ENCODE measurements at regions not wholly inside any gene's neighbourhood (a gene's known extent, or its start where the extent isn't known, plus 50 kb on each side); places are given as distances from the start of the nearest gene placed in this dataset.

DNA sequence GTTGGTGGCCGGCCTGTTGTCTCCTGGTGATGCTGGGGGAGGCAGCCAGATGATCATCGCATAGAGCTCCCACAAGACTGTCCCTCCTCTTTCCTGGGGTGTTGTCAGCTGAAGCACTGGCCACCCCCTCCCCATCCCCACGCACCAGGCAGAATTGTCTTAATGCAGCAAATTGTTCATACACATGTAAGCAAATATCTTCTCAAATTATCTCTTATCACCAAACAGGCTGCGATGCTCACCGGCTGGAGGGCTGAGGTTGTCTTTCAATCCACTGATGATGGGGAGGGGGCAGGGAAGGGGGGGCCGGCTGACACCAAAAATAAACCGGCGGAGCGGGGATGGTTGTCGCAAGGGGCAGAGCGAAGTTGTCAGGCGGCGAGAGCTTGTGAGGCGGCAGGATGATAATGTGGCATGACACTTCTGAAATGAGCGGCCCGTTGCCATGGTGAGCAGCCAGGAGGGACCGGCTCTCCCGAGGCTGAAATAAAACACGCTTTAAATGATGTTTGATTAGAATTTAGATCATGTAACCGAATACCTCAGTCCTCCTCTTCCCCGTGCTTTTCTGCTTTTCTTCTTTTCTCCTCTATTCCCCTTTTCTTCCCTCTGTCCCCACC, 59.8 kb downstream of the MRM1 start:
- DNase-seq = no peak
- intact Hi-C loops (cut with DNase I) = no loop called here
- Histone ChIP-seq H3K4me3 (no peak overlapping the region), H3K4me1 (peaks cover 0 to 9% (median 5%) of the 10 kb centered on the region in 9 donors), H3K9me3 (no peaks in the 10 kb centered on the region), H3K27ac (no peak overlapping the region), H3K27me3 (peaks cover 5 to 91% (median 67%) of the 10 kb centered on the region in 7 donors), H3K36me3 (no peaks in the 10 kb centered on the region)
- TF ChIP-seq, protein P1, sequence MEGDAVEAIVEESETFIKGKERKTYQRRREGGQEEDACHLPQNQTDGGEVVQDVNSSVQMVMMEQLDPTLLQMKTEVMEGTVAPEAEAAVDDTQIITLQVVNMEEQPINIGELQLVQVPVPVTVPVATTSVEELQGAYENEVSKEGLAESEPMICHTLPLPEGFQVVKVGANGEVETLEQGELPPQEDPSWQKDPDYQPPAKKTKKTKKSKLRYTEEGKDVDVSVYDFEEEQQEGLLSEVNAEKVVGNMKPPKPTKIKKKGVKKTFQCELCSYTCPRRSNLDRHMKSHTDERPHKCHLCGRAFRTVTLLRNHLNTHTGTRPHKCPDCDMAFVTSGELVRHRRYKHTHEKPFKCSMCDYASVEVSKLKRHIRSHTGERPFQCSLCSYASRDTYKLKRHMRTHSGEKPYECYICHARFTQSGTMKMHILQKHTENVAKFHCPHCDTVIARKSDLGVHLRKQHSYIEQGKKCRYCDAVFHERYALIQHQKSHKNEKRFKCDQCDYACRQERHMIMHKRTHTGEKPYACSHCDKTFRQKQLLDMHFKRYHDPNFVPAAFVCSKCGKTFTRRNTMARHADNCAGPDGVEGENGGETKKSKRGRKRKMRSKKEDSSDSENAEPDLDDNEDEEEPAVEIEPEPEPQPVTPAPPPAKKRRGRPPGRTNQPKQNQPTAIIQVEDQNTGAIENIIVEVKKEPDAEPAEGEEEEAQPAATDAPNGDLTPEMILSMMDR (IDR thresholded peaks at IDR 0.05) = no peak
- 23 to 28% methylated on average over 21 of the region's 21 CpGs for WGBS, 2 donors
- no peak for ATAC-seq

DNA sequence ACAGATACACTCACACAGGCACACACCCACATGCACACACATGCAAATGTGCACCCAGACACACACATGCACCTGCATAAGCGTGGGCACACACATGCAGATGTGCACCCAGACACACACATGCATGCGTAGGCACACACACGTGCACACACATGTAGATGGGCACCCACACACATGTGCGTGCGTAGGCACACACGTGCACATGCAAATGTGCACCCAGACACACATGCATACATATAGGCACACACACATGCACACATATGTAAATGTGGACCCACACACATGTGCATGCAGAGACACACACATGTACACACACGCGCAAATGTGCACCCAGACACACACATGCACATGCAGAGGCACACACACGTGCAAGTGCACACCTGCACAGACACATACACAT, 60.3 kb downstream of the MRM1 start:
- Histone ChIP-seq H3K9me3 (no peaks in the 10 kb centered on the region), H3K36me3 (no peaks in the 10 kb centered on the region), H3K27ac (no peak overlapping the region), H3K4me3 (no peak overlapping the region), H3K27me3 (peaks cover 5 to 86% (median 62%) of the 10 kb centered on the region in 7 donors), H3K4me1 (peaks cover 0 to 9% (median 5%) of the 10 kb centered on the region in 9 donors)
- ATAC-seq (no peak), DNase-seq (no peak)
- TF ChIP-seq, protein P1 (IDR thresholded peaks at IDR 0.05) = no peak
- intact Hi-C loops (cut with DNase I) = no loop called here
- 87% methylated on average over 9 of the region's 9 CpGs for WGBS, 2 donors

DNA sequence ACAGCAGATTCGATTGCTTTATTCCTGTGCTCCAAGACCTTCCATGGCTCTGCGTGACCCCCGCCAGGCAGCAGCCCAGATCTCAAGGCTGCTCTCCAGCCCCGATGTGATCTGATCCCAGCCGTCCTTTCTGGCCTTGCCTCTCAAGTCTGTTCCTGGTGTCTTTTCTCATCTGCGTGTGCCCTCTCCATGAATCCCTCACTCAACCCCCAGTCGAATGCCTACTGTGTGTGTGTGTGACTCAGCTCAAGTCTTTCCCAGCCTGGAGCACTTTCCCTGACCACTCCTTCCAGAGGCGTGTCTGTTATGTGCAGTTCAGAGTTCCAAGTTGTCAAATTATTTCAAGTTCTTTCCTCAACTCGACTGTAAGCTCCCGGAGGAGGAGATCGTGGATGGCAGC, 64.0 kb downstream of the MRM1 start:
- DNase-seq (no peak), ATAC-seq (no peak)
- H3K27me3 ChIP-seq = peaks cover 0 to 72% (median 35%) of the 10 kb centered on the region in 7 donors
- 55 to 63% methylated on average over 11 of the region's 11 CpGs for WGBS, 2 donors
- no peak overlapping the region for H3K4me3 ChIP-seq
- no peaks in the 10 kb centered on the region for H3K4me1 ChIP-seq
- TF ChIP-seq, protein P1 (IDR thresholded peaks at IDR 0.05) = no peak
- no peak overlapping the region for H3K27ac ChIP-seq
- intact Hi-C loops (cut with DNase I) = no loop called here
- H3K9me3 ChIP-seq = no peaks in the 10 kb centered on the region
- H3K36me3 ChIP-seq = no peaks in the 10 kb centered on the region

DNA sequence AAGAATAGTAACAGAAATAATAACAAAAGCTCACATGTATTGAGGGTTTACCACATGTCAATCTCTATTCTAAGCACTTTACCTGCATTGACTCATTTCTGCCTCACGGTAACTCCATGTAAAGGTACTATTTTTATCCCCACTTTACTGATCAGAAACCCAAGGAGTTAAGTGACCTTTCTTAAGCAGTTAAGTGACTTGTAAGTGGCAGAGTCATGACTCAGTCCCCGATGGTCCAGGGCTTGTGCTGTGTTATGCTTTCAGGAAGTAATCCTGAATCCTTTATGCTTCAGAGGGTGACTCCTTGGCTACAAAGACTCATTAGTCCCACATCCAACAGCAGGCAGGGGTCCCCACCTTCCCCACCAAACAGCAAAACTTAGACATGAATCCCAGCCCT, 66.5 kb downstream of the MRM1 start:
- 31 to 56% methylated on average over 2 of the region's 2 CpGs for WGBS, 2 donors
- no peaks in the 10 kb centered on the region for H3K36me3 ChIP-seq
- ATAC-seq = no peak

More for the DNA sequence above, 66.5 kb downstream of the MRM1 start:
- DNase-seq = no peak
- intact Hi-C loops (cut with DNase I) = no loop called here
- TF ChIP-seq, protein P1 (IDR thresholded peaks at IDR 0.05) = no peak
- peaks cover 0 to 56% (median 31%) of the 10 kb centered on the region in 7 donors for H3K27me3 ChIP-seq
- H3K9me3 ChIP-seq = no peaks in the 10 kb centered on the region
- no peak overlapping the region for H3K4me3 ChIP-seq
- H3K4me1 ChIP-seq = no peaks in the 10 kb centered on the region
- H3K27ac ChIP-seq = no peak overlapping the region
